GM12878 (cell line): ENCODE measurements at regions not wholly inside any gene's neighbourhood (a gene's known extent, or its start where the extent isn't known, plus 50 kb on each side); places are given as distances from the start of the nearest gene placed in this dataset.

ENCODE experiments used
- ATAC-seq: fragments of 200-7000 bp; cut with Tn5 transposase; 3 replicates; pipeline ENCODE4 v1.9.1; 2020; ENCODE audit warnings: mild to moderate bottlenecking, moderate library complexity
- BruUV-seq: library from RNA; stranded (reverse); fragments of 400-500 nt; replicated peaks from 2 replicates; lab custom pipeline; 2021; lab: Mats Ljungman, UMichigan
- CTCF ChIA-PET: fragments of 300-600 bp; sonication (Branson Sonifier 250); formaldehyde crosslinking; extraction: SDS; loops from one replicate; lab custom pipeline; 2021; ENCODE audit warnings: inconsistent platforms; lab: Yijun Ruan, JAX
- POLR2A ChIA-PET: fragments of 350-600 bp; formaldehyde crosslinking; extraction: SDS; loops from one replicate; lab custom pipeline; 2021; ENCODE audit warnings: inconsistent platforms; lab: Charles Lee
- RAD21 ChIA-PET: fragments of 300-600 bp; sonication (Branson Sonifier 250); formaldehyde crosslinking; loops from one replicate; lab custom pipeline; 2023; ENCODE audit warnings: antibody characterized with exemption; ENCODE audit not compliant: unreplicated experiment; lab: Charles Lee
- SMC1A ChIA-PET: fragments of 300-600 bp; sonication (Branson Sonifier 250); formaldehyde crosslinking; loops from one replicate; lab custom pipeline; 2023; ENCODE audit not compliant: unreplicated experiment, uncharacterized antibody; lab: Charles Lee
- DNase-seq: peaks from one replicate; pipeline ENCODE4 v3.0.0-alpha.2; 2011; ENCODE audit warnings: low read depth, low spot score
- FAIRE-seq: peaks from 3 replicates; lab custom pipeline; 2011; peaks lifted over from hg19 to GRCh38; lab: Jason Lieb, UNC
- H2AFZ ChIP-seq: 2 replicates; pipeline ENCODE4 v1.6.0; 2011; ENCODE audit warnings: low read depth, low read length, control low read depth; ENCODE audit not compliant: control insufficient read depth
- H3K27ac ChIP-seq: 2 replicates; pipeline ENCODE4 v1.5.1; 2011; ENCODE audit warnings: control low read depth; ENCODE audit not compliant: control insufficient read depth, insufficient read depth
- H3K27me3 ChIP-seq, 2 experiments: replicated peaks in 1 of 2; 2 replicates each; pipeline versions ENCODE4 v1.6.0 to v1.6.1; 2011; ENCODE audit warnings: low read length in 1 of 2; ENCODE audit not compliant: control insufficient read depth in 2 of 2, insufficient read depth in 2 of 2
- H3K36me3 ChIP-seq, 2 experiments: 2 replicates each; pipeline ENCODE4 v1.5.1; 2011; ENCODE audit warnings: low read length in 1 of 2; ENCODE audit not compliant: control insufficient read depth in 2 of 2, insufficient read depth in 2 of 2
- H3K4me1 ChIP-seq: 2 replicates; pipeline ENCODE4 v1.6.1; 2011; ENCODE audit warnings: mild to moderate bottlenecking, low read length, moderate library complexity, mixed read lengths; ENCODE audit not compliant: control insufficient read depth, insufficient read depth
- H3K4me2 ChIP-seq: 2 replicates; pipeline ENCODE4 v1.6.0; 2011; ENCODE audit warnings: control low read depth; ENCODE audit not compliant: control insufficient read depth, insufficient read depth
- H3K4me3 ChIP-seq: fragments of 200-600 bp; sonication (generic); 2 replicates; pipeline ENCODE4 v1.5.1; 2016
- H3K79me2 ChIP-seq: 2 replicates; pipeline ENCODE4 v1.6.0; 2011; ENCODE audit warnings: low read length; ENCODE audit not compliant: control insufficient read depth, insufficient read depth
- H3K9ac ChIP-seq: 2 replicates; pipeline ENCODE4 v1.8.0; 2011; ENCODE audit warnings: low read length, control low read depth, mixed read lengths; ENCODE audit not compliant: control insufficient read depth, insufficient read depth
- H3K9me3 ChIP-seq: replicated peaks from 3 replicates; pipeline ENCODE4 v1.5.1; 2011; ENCODE audit warnings: mild to moderate bottlenecking, low read length; ENCODE audit not compliant: control insufficient read depth, insufficient read depth
- H4K20me1 ChIP-seq: 2 replicates; pipeline ENCODE4 v1.6.0; 2011; ENCODE audit not compliant: control insufficient read depth, insufficient read depth
- CEBPB ChIP-seq, 2 experiments: fragments of 150-350 bp in 1 of 2; IDR thresholded peaks; 2 replicates each; pipeline ENCODE4 v1.6.1; 2012 to 2014; ENCODE audit warnings: low read depth in 2 of 2, low read length in 2 of 2, borderline replicate concordance in 1 of 2, inconsistent platforms in 1 of 2
- EED ChIP-seq: sonication (generic); IDR thresholded peaks from 2 replicates; pipeline ENCODE4 v1.6.1; 2016; ENCODE audit warnings: antibody characterized with exemption, low read depth
- HDGF ChIP-seq: fragments of 450-650 bp; IDR thresholded peaks from 2 replicates; pipeline ENCODE4 v1.6.1; 2016; ENCODE audit warnings: antibody characterized with exemption
- IKZF1 ChIP-seq: fragments of 450-650 bp; conservative IDR thresholded peaks from 2 replicates; pipeline ENCODE4 v1.6.1; 2017; ENCODE audit warnings: antibody characterized with exemption, mild to moderate bottlenecking
- KAT2A ChIP-seq: conservative IDR thresholded peaks from 2 replicates; pipeline ENCODE4 v1.6.1; 2011; ENCODE audit warnings: low read depth, low read length; ENCODE audit not compliant: control insufficient read depth
- KDM1A ChIP-seq: fragments of 200-600 bp; sonication (generic); IDR thresholded peaks from 2 replicates; pipeline ENCODE4 v1.6.1; 2016; ENCODE audit warnings: borderline replicate concordance
- MTA3 ChIP-seq: IDR thresholded peaks from 2 replicates; pipeline ENCODE4 v1.6.1; 2012; ENCODE audit warnings: low read length, inconsistent platforms, borderline replicate concordance
- NFXL1 ChIP-seq: fragments of 450-650 bp; IDR thresholded peaks from 2 replicates; pipeline ENCODE4 v1.6.1; 2017; ENCODE audit warnings: antibody characterized with exemption, mild to moderate bottlenecking, borderline replicate concordance
- RCOR1 ChIP-seq: conservative IDR thresholded peaks from 2 replicates; pipeline ENCODE4 v1.6.1; 2012; ENCODE audit warnings: low read depth, low read length, improper control_type of control experiment
- SPI1 ChIP-seq: IDR thresholded peaks from 2 replicates; pipeline ENCODE4 v1.6.1; 2011; ENCODE audit warnings: low read depth, mild to moderate bottlenecking, low read length, moderate library complexity, borderline replicate concordance; ENCODE audit not compliant: insufficient read depth
- WGBS: methylation state at CpG from one replicate; pipeline ENCODE4 v1.1.6; 2016; ENCODE audit warnings: low lambda C conversion rate; ENCODE audit not compliant: insufficient replicate concordance, insufficient coverage; ENCODE audit errors: missing lambda C conversion rate; 5-methylcytosine and 5-hydroxymethylcytosine counted together
- in situ Hi-C: fragments of 300-500 bp; cut with MboI; formaldehyde crosslinking; loops from 9 replicates; pipeline ENCODE4 v1.14.3; 2018; ENCODE audit warnings: mixed read lengths
- intact Hi-C: fragments of 100-400 bp; cut with micrococcal nuclease; formaldehyde crosslinking; loops from one replicate; pipeline ENCODE4 v1.14.2; 2022; ENCODE audit not compliant: unreplicated experiment
- TF ChIP-seq, protein P1 (sequence below): fragments of 150-350 bp; IDR thresholded peaks from 2 replicates; pipeline ENCODE4 v1.6.1; 2014; ENCODE audit warnings: mild to moderate bottlenecking, low read depth, low read length
- TF ChIP-seq, protein P2 (sequence below): fragments of 150-350 bp; IDR thresholded peaks from 2 replicates; pipeline ENCODE4 v1.6.1; 2016; ENCODE audit warnings: low read depth, low read length

DNA sequence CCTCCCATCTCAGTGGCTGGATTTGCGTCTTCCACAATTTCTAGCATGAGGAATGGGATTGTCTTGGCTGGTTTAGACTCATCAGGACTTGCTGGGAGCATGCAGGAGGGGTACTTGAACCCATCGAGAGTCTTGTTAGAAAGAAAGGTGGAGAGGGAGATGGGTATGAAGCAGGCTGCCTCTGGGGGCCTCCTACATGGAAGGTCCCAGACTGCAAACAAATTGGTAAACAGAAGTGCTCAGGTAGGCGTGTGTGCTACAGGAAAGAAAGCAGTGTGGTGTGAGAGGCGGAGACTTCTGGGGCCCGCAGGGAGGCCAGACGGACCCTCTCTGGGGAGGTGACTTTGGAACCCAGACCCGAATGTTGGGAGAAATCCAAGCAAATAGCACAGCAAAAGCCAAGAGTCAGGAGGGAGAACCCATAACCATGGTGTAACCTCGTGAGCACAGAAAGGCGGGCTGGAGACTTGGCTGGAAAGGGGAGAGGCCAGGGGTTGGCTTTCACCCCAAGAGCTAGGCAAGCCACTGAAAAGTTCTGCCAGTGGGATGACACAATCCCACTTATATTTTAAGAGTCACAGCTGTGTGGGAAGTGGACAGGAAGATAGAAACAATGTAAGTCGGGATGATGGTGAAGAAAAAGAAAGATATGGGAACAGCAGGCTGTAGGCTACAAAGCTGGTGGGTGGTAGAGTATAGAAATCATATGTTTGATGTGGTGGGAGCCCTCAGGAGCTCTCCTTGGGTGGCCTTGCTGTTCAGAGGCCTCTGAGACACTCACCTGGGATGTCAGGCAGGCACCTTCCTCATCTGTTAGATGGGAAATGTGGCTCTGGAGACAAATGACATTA is 130.1 kb upstream of the PRR20G start:
- 9% methylated on average over 10 of the region's 10 CpGs for WGBS
- intact Hi-C loops (no loop called here), in situ Hi-C loops (no loop called here)
- H2AFZ ChIP-seq, result no peak overlapping the region
- no peak for ATAC-seq
- H3K4me1 ChIP-seq, result no peaks in the 10 kb centered on the region
- SMC1A ChIA-PET, result no interaction called here
- H3K79me2 ChIP-seq, result no peaks in the 10 kb centered on the region
- BruUV-seq, result no TSS peak
- FAIRE-seq, result no peak
- no peaks in the 10 kb centered on the region for H4K20me1 ChIP-seq
- POLR2A ChIA-PET, result no interaction called here
- no peaks in the 10 kb centered on the region for H3K9me3 ChIP-seq
- RAD21 ChIA-PET, result no interaction called here
- H3K4me3 ChIP-seq, result no peak overlapping the region
- peaks cover 5 to 11% of the 10 kb centered on the region in 2 experiments for H3K27me3 ChIP-seq
- no peak for DNase-seq
- H3K4me2 ChIP-seq, result no peak overlapping the region
- CTCF ChIA-PET, result no interaction called here
- H3K36me3 ChIP-seq, result no peaks in the 10 kb centered on the region
- no peak overlapping the region for H3K27ac ChIP-seq
- no peak for TF ChIP-seq CEBPB (IDR thresholded peaks at IDR 0.05; ENCODE audit: borderline replicate concordance in 1 of 2, low read depth in 2 of 2, low read length in 2 of 2)
- no peak for TF ChIP-seq EED
- TF ChIP-seq, all 136 proteins: peak for 0
- no peak overlapping the region for H3K9ac ChIP-seq

- Histone ChIP-seq H2AFZ (no peak overlapping the region), H3K27me3 (peaks cover 5 to 18% of the 10 kb centered on the region in 2 experiments), H3K27ac (no peak overlapping the region), H3K79me2 (no peaks in the 10 kb centered on the region), H3K4me1 (no peaks in the 10 kb centered on the region), H3K36me3 (no peaks in the 10 kb centered on the region), H3K4me3 (no peak overlapping the region), H3K9me3 (no peaks in the 10 kb centered on the region), H3K4me2 (no peak overlapping the region), H3K9ac (no peak overlapping the region), H4K20me1 (no peaks in the 10 kb centered on the region)
- RAD21 ChIA-PET, result no interaction called here
- ATAC-seq, result no peak
- POLR2A ChIA-PET, result interaction anchor here (0.8 kb wide), 1 partner anchor 251 kb away, joined by 3 read pairs; no protein-coding TSS in a partner anchor
- intact Hi-C loops, result no loop called here
- no peak for DNase-seq
- in situ Hi-C loops, result no loop called here
- CTCF ChIA-PET, result interaction anchor here (0.6 to 0.8 kb wide), 2 partner anchors 10 to 892 kb away, joined by 3 read pairs; no protein-coding TSS in a partner anchor
- no TSS peak for BruUV-seq
- WGBS, result 0% methylated on average over 2 of the region's 2 CpGs
- SMC1A ChIA-PET, result no interaction called here
- FAIRE-seq, result no peak
- TF ChIP-seq, protein P1, sequence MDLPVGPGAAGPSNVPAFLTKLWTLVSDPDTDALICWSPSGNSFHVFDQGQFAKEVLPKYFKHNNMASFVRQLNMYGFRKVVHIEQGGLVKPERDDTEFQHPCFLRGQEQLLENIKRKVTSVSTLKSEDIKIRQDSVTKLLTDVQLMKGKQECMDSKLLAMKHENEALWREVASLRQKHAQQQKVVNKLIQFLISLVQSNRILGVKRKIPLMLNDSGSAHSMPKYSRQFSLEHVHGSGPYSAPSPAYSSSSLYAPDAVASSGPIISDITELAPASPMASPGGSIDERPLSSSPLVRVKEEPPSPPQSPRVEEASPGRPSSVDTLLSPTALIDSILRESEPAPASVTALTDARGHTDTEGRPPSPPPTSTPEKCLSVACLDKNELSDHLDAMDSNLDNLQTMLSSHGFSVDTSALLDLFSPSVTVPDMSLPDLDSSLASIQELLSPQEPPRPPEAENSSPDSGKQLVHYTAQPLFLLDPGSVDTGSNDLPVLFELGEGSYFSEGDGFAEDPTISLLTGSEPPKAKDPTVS, result no peak
- no peak for TF ChIP-seq SPI1
- TF ChIP-seq HDGF, result no peak
- TF ChIP-seq, protein P2, sequence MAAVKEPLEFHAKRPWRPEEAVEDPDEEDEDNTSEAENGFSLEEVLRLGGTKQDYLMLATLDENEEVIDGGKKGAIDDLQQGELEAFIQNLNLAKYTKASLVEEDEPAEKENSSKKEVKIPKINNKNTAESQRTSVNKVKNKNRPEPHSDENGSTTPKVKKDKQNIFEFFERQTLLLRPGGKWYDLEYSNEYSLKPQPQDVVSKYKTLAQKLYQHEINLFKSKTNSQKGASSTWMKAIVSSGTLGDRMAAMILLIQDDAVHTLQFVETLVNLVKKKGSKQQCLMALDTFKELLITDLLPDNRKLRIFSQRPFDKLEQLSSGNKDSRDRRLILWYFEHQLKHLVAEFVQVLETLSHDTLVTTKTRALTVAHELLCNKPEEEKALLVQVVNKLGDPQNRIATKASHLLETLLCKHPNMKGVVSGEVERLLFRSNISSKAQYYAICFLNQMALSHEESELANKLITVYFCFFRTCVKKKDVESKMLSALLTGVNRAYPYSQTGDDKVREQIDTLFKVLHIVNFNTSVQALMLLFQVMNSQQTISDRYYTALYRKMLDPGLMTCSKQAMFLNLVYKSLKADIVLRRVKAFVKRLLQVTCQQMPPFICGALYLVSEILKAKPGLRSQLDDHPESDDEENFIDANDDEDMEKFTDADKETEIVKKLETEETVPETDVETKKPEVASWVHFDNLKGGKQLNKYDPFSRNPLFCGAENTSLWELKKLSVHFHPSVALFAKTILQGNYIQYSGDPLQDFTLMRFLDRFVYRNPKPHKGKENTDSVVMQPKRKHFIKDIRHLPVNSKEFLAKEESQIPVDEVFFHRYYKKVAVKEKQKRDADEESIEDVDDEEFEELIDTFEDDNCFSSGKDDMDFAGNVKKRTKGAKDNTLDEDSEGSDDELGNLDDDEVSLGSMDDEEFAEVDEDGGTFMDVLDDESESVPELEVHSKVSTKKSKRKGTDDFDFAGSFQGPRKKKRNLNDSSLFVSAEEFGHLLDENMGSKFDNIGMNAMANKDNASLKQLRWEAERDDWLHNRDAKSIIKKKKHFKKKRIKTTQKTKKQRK, result no peak
- no peak for TF ChIP-seq NFXL1
- TF ChIP-seq IKZF1, result no peak
- no peak for TF ChIP-seq KDM1A
- TF ChIP-seq RCOR1, result no peak
- TF ChIP-seq MTA3, result no peak
- no peak for TF ChIP-seq KAT2A
Observed at GRCh38 chr3:127413871-127414270, 126.0 kb upstream of the PRR20G start.
